HepG2 (cell line): ENCODE measurements at regions not wholly inside any gene's neighbourhood (a gene's known extent, or its start where the extent isn't known, plus 50 kb on each side); places are given as distances from the start of the nearest gene placed in this dataset.

Experiments used
- ATAD3A ChIP-seq: sonication (generic); formaldehyde crosslinking; IDR thresholded peaks from 2 replicates; pipeline ENCODE4 v1.4.0; 2020; ENCODE audit warnings: missing genetic modification reagents
- BCLAF1 ChIP-seq: fragments of 450-650 bp; IDR thresholded peaks from 2 replicates; pipeline ENCODE4 v1.6.1; 2017; ENCODE audit warnings: mild to moderate bottlenecking
- CEBPB ChIP-seq: IDR thresholded peaks from 2 replicates; pipeline ENCODE4 v1.6.1; 2011; ENCODE audit warnings: low read depth, low read length, improper control_type of control experiment, borderline replicate concordance
- CENPBD1 ChIP-seq: sonication (generic); formaldehyde crosslinking; IDR thresholded peaks from 2 replicates; pipeline ENCODE4 v1.8.0; 2022; ENCODE audit warnings: missing genetic modification reagents, low read depth, mild to moderate bottlenecking, borderline replicate concordance
- DNMT3B ChIP-seq: conservative IDR thresholded peaks from 2 replicates; pipeline ENCODE4 v1.6.1; 2016; ENCODE audit warnings: missing biosample characterization, control low read depth
- ELF1 ChIP-seq: sonication (generic); formaldehyde crosslinking; IDR thresholded peaks from 2 replicates; pipeline ENCODE4 v1.4.0; 2020; ENCODE audit warnings: missing genetic modification reagents
- KDM4B ChIP-seq: sonication (generic); formaldehyde crosslinking; IDR thresholded peaks from 2 replicates; pipeline ENCODE4 v1.4.0; 2020; ENCODE audit warnings: missing genetic modification reagents
- KLF15 ChIP-seq: sonication (generic); formaldehyde crosslinking; IDR thresholded peaks from 2 replicates; pipeline ENCODE4 v1.8.1; 2023; ENCODE audit warnings: borderline replicate concordance, mild to moderate bottlenecking, inconsistent platforms, missing genetic modification reagents, mixed read lengths
- XRCC5 ChIP-seq: fragments of 200-400 bp; formaldehyde crosslinking; optimal IDR thresholded peaks from 2 replicates; pipeline ENCODE3; 2017; ENCODE audit warnings: mild to moderate bottlenecking, low read length
- ZNF253 ChIP-seq: sonication (generic); formaldehyde crosslinking; IDR thresholded peaks from 2 replicates; pipeline ENCODE4 v1.8.0; 2022; ENCODE audit warnings: mild to moderate bottlenecking, missing genetic modification reagents, borderline replicate concordance
- ZNF263 ChIP-seq: sonication (generic); formaldehyde crosslinking; IDR thresholded peaks from 2 replicates; pipeline ENCODE4 v1.4.0; 2020; ENCODE audit warnings: missing genetic modification reagents
- ZNF292 ChIP-seq: sonication (generic); formaldehyde crosslinking; IDR thresholded peaks from 2 replicates; pipeline ENCODE4 v1.8.1; 2022; ENCODE audit warnings: mild to moderate bottlenecking, low read depth, missing genetic modification reagents, borderline replicate concordance
- ZNF614 ChIP-seq: IDR thresholded peaks from 2 replicates; pipeline ENCODE4 v1.6.1; 2018; ENCODE audit warnings: missing biosample characterization, missing genetic modification reagents, inconsistent platforms, borderline replicate concordance
- TF ChIP-seq, protein P1 (sequence below), 2 experiments: sonication (generic) in 1 of 2; formaldehyde crosslinking in 1 of 2; IDR thresholded peaks; 2 replicates each; pipeline versions ENCODE4 v1.4.0 to v1.6.1; 2018 to 2020; ENCODE audit warnings: missing genetic modification reagents in 2 of 2, borderline replicate concordance in 1 of 2, low read depth in 1 of 2, mild to moderate bottlenecking in 1 of 2, missing biosample characterization in 1 of 2
- TF ChIP-seq, protein P2 (sequence below): sonication (generic); formaldehyde crosslinking; IDR thresholded peaks from 2 replicates; pipeline ENCODE4 v1.5.0; 2020; ENCODE audit warnings: mild to moderate bottlenecking, missing genetic modification reagents

DNA sequence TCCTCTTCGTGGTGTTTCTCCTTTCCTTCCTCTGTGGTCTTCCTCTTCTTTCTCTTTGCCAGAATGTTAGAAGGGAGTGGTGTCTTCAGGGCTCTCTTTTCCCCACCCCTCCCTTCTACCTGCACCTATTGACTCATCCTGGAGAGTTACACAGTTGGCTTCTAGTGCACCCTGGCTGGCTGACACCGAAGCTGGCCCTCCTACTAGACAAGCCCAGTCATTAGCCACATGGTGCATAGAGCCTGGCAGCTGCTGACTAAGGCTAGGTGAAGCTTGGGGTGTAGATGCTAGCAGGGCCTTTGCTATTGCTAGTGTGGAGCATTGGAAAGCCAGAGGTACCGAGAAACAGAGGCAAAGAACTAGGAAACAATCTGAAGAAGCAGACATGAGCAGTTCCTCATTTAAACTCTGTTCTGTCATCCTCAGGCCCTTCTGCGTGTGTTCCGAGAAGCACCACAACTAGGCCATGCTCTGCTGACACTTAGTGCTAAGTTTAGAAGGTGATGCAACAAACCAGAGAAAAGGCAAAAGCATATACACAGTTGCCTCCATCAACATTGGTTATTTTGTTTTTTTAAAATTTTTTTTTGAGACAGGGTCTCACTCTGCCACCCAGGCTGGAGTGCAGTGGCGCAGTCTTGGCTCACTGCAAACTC lies 213.9 kb downstream of the BAMBI start (continued):
- TF ChIP-seq BCLAF1, result no peak
- TF ChIP-seq ZNF253, result no peak
- no peak for TF ChIP-seq ZNF614
- TF ChIP-seq ZNF263 (CRISPR knock-in tag), result no peak
- TF ChIP-seq, protein P1, sequence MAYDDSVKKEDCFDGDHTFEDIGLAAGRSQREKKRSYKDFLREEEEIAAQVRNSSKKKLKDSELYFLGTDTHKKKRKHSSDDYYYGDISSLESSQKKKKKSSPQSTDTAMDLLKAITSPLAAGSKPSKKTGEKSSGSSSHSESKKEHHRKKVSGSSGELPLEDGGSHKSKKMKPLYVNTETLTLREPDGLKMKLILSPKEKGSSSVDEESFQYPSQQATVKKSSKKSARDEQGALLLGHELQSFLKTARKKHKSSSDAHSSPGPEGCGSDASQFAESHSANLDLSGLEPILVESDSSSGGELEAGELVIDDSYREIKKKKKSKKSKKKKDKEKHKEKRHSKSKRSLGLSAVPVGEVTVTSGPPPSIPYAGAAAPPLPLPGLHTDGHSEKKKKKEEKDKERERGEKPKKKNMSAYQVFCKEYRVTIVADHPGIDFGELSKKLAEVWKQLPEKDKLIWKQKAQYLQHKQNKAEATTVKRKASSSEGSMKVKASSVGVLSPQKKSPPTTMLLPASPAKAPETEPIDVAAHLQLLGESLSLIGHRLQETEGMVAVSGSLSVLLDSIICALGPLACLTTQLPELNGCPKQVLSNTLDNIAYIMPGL (CRISPR knock-in tag; IDR thresholded peaks at IDR 0.05; ENCODE audit: borderline replicate concordance in 1 of 2, low read depth in 1 of 2), result no peak
- no peak for TF ChIP-seq ZNF292
- TF ChIP-seq CENPBD1 (CRISPR knock-in tag), result no peak
- TF ChIP-seq ATAD3A (CRISPR knock-in tag), result no peak
- no peak for TF ChIP-seq ELF1 (CRISPR knock-in tag)
- 0 out of 2 replicates have a peak, but pooled peaks have one; percentile 3 for TF ChIP-seq CEBPB
- TF ChIP-seq KDM4B (CRISPR knock-in tag), result no peak
- TF ChIP-seq DNMT3B (CRISPR knock-in tag), result no peak
- TF ChIP-seq, protein P2, sequence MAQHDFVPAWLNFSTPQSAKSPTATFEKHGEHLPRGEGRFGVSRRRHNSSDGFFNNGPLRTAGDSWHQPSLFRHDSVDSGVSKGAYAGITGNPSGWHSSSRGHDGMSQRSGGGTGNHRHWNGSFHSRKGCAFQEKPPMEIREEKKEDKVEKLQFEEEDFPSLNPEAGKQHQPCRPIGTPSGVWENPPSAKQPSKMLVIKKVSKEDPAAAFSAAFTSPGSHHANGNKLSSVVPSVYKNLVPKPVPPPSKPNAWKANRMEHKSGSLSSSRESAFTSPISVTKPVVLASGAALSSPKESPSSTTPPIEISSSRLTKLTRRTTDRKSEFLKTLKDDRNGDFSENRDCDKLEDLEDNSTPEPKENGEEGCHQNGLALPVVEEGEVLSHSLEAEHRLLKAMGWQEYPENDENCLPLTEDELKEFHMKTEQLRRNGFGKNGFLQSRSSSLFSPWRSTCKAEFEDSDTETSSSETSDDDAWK (CRISPR knock-in tag), result no peak
- TF ChIP-seq XRCC5, result no peak
- TF ChIP-seq KLF15, result no peak
